Tibial nerve (tissue), 4 donors: ENCODE measurements at regions not wholly inside any gene's neighbourhood (a gene's known extent, or its start where the extent isn't known, plus 50 kb on each side); places are given as distances from the start of the nearest gene placed in this dataset.

ENCODE experiments used
- DNase-seq, 2 donors: peaks; one replicate each; pipeline ENCODE4 v3.0.0-alpha.2; 2019; ENCODE audit warnings: low spot score in 2 of 2
- H3K27ac ChIP-seq, 4 donors: fragments of 200-600 bp; sonication (generic) in 3 of 4; one replicate each; pipeline ENCODE4 v1.5.1; 2017 to 2019; ENCODE audit warnings: mild to moderate bottlenecking in 1 of 4
- H3K27me3 ChIP-seq, 2 donors: fragments of 200-600 bp; sonication (generic) in 1 of 2; one replicate each; pipeline versions ENCODE4 v1.5.1 to v1.6.0; 2017 to 2019
- H3K36me3 ChIP-seq, 3 donors: fragments of 200-600 bp; sonication (generic); one replicate each; pipeline ENCODE4 v1.5.1; 2018 to 2019
- H3K4me1 ChIP-seq, 4 donors: fragments of 200-600 bp; sonication (generic) in 3 of 4; one replicate each; pipeline ENCODE4 v1.5.1; 2017 to 2019
- H3K4me3 ChIP-seq, 4 donors: fragments of 200-600 bp; sonication (generic) in 3 of 4; one replicate each; pipeline ENCODE4 v1.5.1; 2017 to 2019; ENCODE audit warnings: mild to moderate bottlenecking in 1 of 4, moderate library complexity in 1 of 4
- H3K9me3 ChIP-seq, 4 donors: fragments of 200-600 bp; sonication (generic) in 3 of 4; one replicate each; pipeline ENCODE4 v1.5.1; 2017 to 2019
- EP300 ChIP-seq, 2 donors: sonication (generic); formaldehyde crosslinking; IDR thresholded peaks; one replicate each; pipeline ENCODE4 v1.6.1; 2017; ENCODE audit warnings: antibody characterized with exemption in 2 of 2, mild to moderate bottlenecking in 1 of 2
- POLR2A ChIP-seq, 2 donors: fragments of 450-650 bp; IDR thresholded peaks; one replicate each; pipeline ENCODE4 v1.6.1; 2017; ENCODE audit warnings: antibody characterized with exemption in 2 of 2, mild to moderate bottlenecking in 2 of 2, moderate library complexity in 2 of 2
- WGBS, 2 donors: methylation state at CpG; one replicate each; pipeline ENCODE4 v1.1.5; 2018; 5-methylcytosine and 5-hydroxymethylcytosine counted together
- TF ChIP-seq, protein P1 (sequence below), 5 experiments: fragments of 200-600 bp in 3 of 5; fragments of 450-650 bp in 2 of 5; sonication (generic) in 3 of 5; IDR thresholded peaks; one replicate each; pipeline ENCODE4 v1.5.1; 2016 to 2019; ENCODE audit warnings: antibody characterized with exemption in 5 of 5, mild to moderate bottlenecking in 3 of 5, moderate library complexity in 2 of 5

DNA sequence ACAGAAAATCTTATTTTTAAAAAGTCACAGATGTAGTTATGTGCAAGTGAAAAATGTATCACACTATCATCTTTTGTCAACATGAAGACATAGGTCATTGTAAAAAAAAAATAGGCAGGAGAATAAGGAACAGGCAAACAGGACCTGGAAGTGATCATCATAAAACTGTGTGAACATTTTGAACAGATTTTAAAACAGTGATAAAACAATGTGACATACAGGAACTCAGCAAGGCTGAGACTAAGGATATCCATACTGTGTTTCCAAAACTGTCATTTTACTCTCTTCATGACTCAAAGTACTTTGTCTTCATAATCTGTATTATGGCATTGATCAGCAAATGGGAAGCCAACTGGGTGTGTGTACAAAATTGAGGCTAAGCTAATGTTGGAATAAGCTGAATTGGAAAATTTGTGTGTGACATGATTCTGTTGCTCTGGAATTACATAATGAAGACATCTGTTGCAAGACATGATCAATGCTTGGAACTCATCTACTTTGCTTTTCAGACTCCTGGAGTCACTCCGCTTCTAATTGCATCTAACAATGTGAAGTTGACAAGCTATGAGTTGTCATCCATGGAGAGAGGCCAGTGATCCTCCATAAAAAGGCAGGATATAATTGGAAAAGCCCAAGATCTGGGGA, 978.7 kb upstream of the NUDT12 start:
- no peak overlapping the region for H3K4me3 ChIP-seq
- WGBS, 2 donors, result 75 to 78% methylated on average over 1 of the region's 1 CpG
- H3K27me3 ChIP-seq, result no peaks in the 10 kb centered on the region
- TF ChIP-seq, protein P1, sequence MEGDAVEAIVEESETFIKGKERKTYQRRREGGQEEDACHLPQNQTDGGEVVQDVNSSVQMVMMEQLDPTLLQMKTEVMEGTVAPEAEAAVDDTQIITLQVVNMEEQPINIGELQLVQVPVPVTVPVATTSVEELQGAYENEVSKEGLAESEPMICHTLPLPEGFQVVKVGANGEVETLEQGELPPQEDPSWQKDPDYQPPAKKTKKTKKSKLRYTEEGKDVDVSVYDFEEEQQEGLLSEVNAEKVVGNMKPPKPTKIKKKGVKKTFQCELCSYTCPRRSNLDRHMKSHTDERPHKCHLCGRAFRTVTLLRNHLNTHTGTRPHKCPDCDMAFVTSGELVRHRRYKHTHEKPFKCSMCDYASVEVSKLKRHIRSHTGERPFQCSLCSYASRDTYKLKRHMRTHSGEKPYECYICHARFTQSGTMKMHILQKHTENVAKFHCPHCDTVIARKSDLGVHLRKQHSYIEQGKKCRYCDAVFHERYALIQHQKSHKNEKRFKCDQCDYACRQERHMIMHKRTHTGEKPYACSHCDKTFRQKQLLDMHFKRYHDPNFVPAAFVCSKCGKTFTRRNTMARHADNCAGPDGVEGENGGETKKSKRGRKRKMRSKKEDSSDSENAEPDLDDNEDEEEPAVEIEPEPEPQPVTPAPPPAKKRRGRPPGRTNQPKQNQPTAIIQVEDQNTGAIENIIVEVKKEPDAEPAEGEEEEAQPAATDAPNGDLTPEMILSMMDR (IDR thresholded peaks at IDR 0.05), result no peak
- TF ChIP-seq EP300 (IDR thresholded peaks at IDR 0.05), result no peak
- TF ChIP-seq POLR2A (IDR thresholded peaks at IDR 0.05), result no peak
- no peak overlapping the region for H3K27ac ChIP-seq
- H3K36me3 ChIP-seq, result no peaks in the 10 kb centered on the region
- H3K4me1 ChIP-seq, result peaks cover 0 to 22% (median 2%) of the 10 kb centered on the region in 4 donors
- DNase-seq, result no peak
- H3K9me3 ChIP-seq, result no peaks in the 10 kb centered on the region

DNA sequence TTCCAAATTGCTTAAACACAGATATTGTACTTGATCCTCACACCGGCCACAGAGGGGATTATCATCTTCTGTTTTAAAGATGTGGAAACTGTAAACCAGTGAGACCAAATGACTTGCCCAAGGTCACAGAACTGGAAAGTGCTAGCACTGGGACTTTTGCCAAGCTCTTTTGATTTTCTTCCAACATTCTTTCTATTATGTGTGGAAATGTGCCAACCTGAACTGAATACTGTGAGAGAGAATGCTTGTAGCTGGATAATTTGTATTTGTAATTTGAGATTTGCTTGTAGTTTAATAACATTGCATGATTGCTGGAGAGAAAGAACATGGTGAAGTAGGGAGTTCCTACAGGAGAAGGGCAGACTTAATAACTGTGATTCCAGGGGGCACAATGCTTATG, 977.9 kb upstream of the NUDT12 start:
- Histone ChIP-seq H3K36me3 (no peaks in the 10 kb centered on the region), H3K27me3 (no peaks in the 10 kb centered on the region), H3K4me1 (peaks cover 0 to 22% (median 2%) of the 10 kb centered on the region in 4 donors), H3K9me3 (no peaks in the 10 kb centered on the region), H3K4me3 (no peak overlapping the region), H3K27ac (no peak overlapping the region)
- DNase-seq, result no peak
- 0 to 6% methylated on average over 1 of the region's 1 CpG for WGBS, 2 donors
- TF ChIP-seq EP300 (IDR thresholded peaks at IDR 0.05) (no peak), POLR2A (IDR thresholded peaks at IDR 0.05) (no peak)
- TF ChIP-seq, protein P1 (IDR thresholded peaks at IDR 0.05), result no peak

DNA sequence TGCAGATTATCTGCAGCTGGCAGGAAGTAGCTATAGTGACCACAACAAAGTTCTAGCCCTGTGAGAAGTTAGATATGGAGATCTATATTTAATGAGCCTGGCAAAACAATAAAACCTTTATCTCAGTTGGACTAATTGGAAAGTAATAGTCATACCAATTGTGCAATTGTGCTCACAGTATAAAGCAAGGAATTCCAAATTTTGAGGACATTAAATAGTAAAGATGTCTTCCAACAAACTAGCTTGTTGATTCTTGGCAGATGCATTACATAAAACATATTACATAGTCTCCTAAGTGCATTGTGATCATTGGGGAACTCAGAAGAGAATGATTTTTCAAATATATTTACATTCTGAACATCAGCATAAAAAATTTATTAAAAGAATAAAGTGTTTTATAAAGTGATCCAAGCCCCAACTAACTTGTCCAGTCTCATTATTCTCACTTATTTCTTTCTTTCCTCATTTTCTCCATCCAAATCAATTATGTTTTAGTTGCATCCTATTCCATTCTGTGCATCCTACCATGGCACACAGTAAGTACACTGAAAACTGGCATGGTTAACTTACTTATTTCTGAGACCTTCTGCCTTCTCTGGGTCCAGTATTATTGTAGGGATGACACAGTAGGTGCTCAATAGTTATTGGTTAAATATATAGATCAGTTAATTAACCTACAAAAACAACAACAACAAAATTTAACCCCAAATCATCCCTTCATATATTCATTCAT, 977.2 kb upstream of the NUDT12 start:
- no peak overlapping the region for H3K4me3 ChIP-seq
- H3K27me3 ChIP-seq, result no peaks in the 10 kb centered on the region
- no peak overlapping the region for H3K27ac ChIP-seq
- H3K36me3 ChIP-seq, result no peaks in the 10 kb centered on the region
- H3K4me1 ChIP-seq, result peaks cover 0 to 22% (median 2%) of the 10 kb centered on the region in 4 donors
- no peak for DNase-seq
- H3K9me3 ChIP-seq, result no peaks in the 10 kb centered on the region
- TF ChIP-seq EP300 (IDR thresholded peaks at IDR 0.05) (no peak), POLR2A (IDR thresholded peaks at IDR 0.05) (no peak)
- TF ChIP-seq, protein P1 (IDR thresholded peaks at IDR 0.05), result no peak

DNA sequence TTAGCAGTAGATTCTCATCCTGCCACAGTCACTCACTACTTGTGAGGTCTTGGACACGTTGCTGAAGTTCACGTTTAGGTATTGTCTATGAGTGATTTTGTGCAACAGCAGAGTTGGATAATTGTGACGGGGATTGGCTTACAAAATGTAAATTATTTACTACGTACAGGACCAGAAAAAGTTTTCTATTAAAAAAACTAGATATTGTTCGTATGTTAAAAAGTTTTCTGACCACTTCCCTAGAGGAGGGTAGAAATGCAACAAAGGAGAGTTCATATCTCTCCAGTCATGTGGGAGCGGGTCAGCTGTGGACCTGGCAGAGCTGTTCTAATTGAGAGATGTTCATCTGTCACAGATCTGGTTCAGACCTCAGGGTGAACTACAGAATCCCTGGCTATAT, 976.1 kb upstream of the NUDT12 start:
- WGBS, 2 donors, result 75 to 77% methylated on average over 6 of the region's 6 CpGs
- Histone ChIP-seq H3K4me3 (no peak overlapping the region), H3K27me3 (no peaks in the 10 kb centered on the region), H3K27ac (no peak overlapping the region), H3K9me3 (no peaks in the 10 kb centered on the region), H3K4me1 (peaks cover 0 to 22% (median 2%) of the 10 kb centered on the region in 4 donors), H3K36me3 (no peaks in the 10 kb centered on the region)
- TF ChIP-seq, protein P1 (IDR thresholded peaks at IDR 0.05), result no peak
- TF ChIP-seq EP300 (IDR thresholded peaks at IDR 0.05), result no peak
- no peak for TF ChIP-seq POLR2A (IDR thresholded peaks at IDR 0.05)
- DNase-seq, result no peak

DNA sequence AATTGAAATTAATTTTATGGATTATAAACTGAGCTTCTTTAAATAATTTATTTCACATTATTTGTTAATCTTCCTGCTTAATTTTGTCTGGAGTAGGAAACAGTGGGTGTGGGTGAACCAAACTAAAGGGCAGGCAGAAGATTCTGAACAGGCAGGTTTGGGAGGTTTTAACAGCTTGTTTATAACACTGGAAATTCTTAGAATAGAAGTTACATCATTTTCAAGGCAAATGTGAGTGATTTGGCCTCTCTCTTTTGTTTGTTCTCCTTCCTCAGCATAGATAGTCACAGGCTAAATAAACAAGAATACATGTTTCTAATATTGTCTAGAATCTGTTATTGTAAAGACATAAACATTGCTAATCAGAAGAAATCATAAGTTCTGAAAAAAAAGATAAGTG, 970.9 kb upstream of the NUDT12 start:
- TF ChIP-seq EP300 (IDR thresholded peaks at IDR 0.05) (no peak), POLR2A (IDR thresholded peaks at IDR 0.05) (no peak)
- Histone ChIP-seq H3K36me3 (no peaks in the 10 kb centered on the region), H3K4me1 (no peaks in the 10 kb centered on the region), H3K27ac (no peak overlapping the region), H3K27me3 (no peaks in the 10 kb centered on the region), H3K9me3 (no peaks in the 10 kb centered on the region), H3K4me3 (no peak overlapping the region)
- DNase-seq, result no peak
